Mucosa of descending colon (tissue), 3 donors: ENCODE measurements at regions not wholly inside any gene's neighbourhood (a gene's known extent, or its start where the extent isn't known, plus 50 kb on each side); places are given as distances from the start of the nearest gene placed in this dataset.

Source experiments
- ATAC-seq: fragments of 200-7000 bp; cut with Tn5 transposase; one replicate; pipeline ENCODE4 v1.9.1; 2020; ENCODE audit warnings: mild to moderate bottlenecking, moderate library complexity
- DNase-seq, 3 donors: peaks; one replicate each; pipeline ENCODE4 v3.0.0-alpha.2; 2020
- H3K36me3 ChIP-seq: fragments of 200-600 bp; one replicate; pipeline ENCODE4 v1.8.0; 2021; ENCODE audit warnings: low read depth, mild to moderate bottlenecking
- H3K4me1 ChIP-seq: fragments of 200-600 bp; one replicate; pipeline ENCODE4 v1.8.0; 2021; ENCODE audit warnings: low read depth, mild to moderate bottlenecking
- H3K4me3 ChIP-seq: fragments of 200-600 bp; one replicate; pipeline ENCODE4 v1.8.0; 2021; ENCODE audit warnings: mild to moderate bottlenecking
- H3K9me3 ChIP-seq: fragments of 200-600 bp; one replicate; pipeline ENCODE4 v1.8.0; 2021; ENCODE audit warnings: mild to moderate bottlenecking
- intact Hi-C, 2 donors: fragments of 100-400 bp; cut with DNase I in 1 of 2; cut with micrococcal nuclease in 1 of 2; formaldehyde crosslinking; loops; one replicate each; pipeline versions ENCODE4 v1.11.0 to v1.11.1; 2022; cut with DNase I, micrococcal nuclease
- TF ChIP-seq, protein P1 (sequence below): fragments of 200-600 bp; IDR thresholded peaks from one replicate; pipeline ENCODE4 v1.8.0; 2022; ENCODE audit warnings: antibody characterized with exemption, mild to moderate bottlenecking
- donor health status: DM: no; HTN: no; CAD: no; lungs with moderate emphysema.
- donor health status: DM: no; HTN: no; CAD: no.
- donor health status: DM: no; HTN: yes; CAD: no.

DNA sequence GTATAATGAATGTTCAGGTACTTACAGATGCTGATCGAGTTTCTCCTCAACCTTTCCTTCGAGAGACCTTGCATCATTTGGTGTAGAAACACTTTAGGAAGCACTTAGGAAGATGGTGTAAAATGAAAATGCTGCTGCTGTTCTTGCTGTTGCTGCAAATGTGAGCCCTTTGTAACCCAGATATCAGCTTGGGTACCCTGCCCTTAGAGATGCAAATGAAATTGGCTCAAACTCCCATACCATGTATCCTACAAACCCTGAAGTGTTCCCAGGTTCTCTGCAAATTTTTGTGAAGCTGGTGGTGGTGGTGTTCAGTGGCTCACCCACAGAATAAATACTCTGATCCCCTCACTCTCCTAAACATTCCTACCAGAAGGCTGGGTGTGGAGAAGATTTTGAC is 130.8 kb downstream of the SLC25A47 start:
- DNase-seq, result no peak
- TF ChIP-seq, protein P1, sequence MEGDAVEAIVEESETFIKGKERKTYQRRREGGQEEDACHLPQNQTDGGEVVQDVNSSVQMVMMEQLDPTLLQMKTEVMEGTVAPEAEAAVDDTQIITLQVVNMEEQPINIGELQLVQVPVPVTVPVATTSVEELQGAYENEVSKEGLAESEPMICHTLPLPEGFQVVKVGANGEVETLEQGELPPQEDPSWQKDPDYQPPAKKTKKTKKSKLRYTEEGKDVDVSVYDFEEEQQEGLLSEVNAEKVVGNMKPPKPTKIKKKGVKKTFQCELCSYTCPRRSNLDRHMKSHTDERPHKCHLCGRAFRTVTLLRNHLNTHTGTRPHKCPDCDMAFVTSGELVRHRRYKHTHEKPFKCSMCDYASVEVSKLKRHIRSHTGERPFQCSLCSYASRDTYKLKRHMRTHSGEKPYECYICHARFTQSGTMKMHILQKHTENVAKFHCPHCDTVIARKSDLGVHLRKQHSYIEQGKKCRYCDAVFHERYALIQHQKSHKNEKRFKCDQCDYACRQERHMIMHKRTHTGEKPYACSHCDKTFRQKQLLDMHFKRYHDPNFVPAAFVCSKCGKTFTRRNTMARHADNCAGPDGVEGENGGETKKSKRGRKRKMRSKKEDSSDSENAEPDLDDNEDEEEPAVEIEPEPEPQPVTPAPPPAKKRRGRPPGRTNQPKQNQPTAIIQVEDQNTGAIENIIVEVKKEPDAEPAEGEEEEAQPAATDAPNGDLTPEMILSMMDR, result no peak

DNA sequence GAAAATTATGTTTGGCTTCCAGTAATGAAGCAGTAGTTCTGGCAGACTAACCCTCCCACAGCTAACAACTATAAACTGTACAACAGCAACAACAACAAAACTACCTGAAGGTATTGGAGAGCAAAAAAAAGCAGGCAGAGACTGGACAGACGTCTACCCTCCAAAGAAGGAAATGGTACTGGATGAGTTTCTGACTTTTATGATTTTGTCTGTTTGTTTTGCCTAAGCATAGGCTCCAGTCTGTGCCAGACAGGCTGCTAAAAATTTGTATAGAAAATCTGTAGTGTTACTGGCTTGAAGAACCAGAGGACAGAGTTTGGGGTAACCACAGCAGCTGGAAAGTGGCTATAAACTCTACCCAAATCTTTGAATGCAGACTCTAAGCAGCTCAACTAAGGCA is 131.3 kb downstream of the SLC25A47 start:
- ATAC-seq (peak; percentile 71), DNase-seq (no peak)
- no peak overlapping the region for H3K4me3 ChIP-seq
- TF ChIP-seq, protein P1, result no peak
- intact Hi-C loops, result no loop called here
- no peaks in the 10 kb centered on the region for H3K36me3 ChIP-seq
- H3K4me1 ChIP-seq, result no peaks in the 10 kb centered on the region
- H3K9me3 ChIP-seq, result no peaks in the 10 kb centered on the region

More for the DNA sequence above, 130.8 kb downstream of the SLC25A47 start:
- Histone ChIP-seq H3K9me3 (no peaks in the 10 kb centered on the region), H3K36me3 (no peaks in the 10 kb centered on the region), H3K4me3 (no peak overlapping the region), H3K4me1 (no peaks in the 10 kb centered on the region)
- ATAC-seq, result no peak
- intact Hi-C loops, result no loop called here

DNA sequence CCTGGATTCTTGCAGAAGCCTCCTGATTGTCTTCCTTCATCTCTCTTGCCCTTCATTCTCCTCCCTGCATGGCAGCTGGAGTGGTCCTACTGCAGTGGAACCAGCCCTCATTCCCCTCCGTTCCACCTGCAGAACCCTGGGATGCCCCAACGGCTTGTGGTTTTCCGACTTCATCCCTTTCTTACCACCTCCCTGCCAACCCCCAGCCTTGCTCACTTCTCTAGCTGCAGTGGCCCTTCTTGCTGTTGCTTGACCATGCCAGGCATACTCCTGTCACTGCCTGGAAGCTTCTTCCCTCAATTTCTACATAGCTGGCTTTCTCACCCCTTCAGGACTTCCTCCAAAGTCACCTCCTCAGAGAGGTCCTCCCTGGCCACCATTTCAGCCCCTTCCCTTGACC is 123.3 kb downstream of the BEGAIN start:
- DNase-seq, result no peak
- Histone ChIP-seq H3K4me3 (no peak overlapping the region), H3K9me3 (no peaks in the 10 kb centered on the region), H3K36me3 (no peaks in the 10 kb centered on the region), H3K4me1 (no peaks in the 10 kb centered on the region)
- TF ChIP-seq, protein P1, result no peak
- ATAC-seq, result no peak
- intact Hi-C loops, result no loop called here

DNA sequence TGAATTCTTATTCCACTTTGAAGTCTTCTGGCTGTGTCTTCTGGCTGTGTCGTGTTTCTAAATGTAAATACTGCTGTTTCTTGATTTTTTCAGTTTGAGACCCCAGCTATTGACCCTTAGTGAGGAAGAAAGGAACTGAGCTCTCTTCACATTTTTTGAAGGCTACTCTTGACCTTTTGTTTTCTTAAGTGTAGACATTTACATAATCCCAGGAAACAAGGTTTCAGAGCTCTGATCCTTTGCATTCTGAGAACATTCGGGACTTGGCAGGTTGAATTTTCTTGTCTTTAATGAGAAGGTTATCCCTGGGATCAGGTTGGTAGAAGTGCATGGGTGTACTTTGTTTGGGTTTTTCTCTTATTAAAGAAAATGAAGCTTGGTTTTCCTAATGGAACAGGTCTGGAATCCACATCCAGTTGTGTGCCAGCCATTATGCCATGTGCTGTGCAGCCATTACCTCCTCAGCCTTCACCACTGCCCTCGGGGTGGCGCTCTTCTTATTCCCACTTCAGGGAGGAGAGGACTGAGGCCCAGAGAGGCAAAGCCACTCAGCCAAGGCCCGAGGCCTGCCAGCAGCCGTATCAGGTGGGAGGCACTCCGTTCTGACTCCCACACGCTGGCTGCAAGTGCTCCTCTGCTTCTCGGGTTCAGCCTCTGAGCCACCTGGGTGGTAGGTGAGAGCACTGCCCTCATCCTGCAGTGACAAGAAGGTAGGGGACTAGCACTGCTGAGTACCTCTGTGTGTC is 120.9 kb downstream of the BEGAIN start:
- Histone ChIP-seq H3K4me3 (no peak overlapping the region), H3K4me1 (no peaks in the 10 kb centered on the region), H3K36me3 (no peaks in the 10 kb centered on the region), H3K9me3 (no peaks in the 10 kb centered on the region)
- intact Hi-C loops, result no loop called here
- DNase-seq (no peak), ATAC-seq (no peak)
- TF ChIP-seq, protein P1, result no peak

DNA sequence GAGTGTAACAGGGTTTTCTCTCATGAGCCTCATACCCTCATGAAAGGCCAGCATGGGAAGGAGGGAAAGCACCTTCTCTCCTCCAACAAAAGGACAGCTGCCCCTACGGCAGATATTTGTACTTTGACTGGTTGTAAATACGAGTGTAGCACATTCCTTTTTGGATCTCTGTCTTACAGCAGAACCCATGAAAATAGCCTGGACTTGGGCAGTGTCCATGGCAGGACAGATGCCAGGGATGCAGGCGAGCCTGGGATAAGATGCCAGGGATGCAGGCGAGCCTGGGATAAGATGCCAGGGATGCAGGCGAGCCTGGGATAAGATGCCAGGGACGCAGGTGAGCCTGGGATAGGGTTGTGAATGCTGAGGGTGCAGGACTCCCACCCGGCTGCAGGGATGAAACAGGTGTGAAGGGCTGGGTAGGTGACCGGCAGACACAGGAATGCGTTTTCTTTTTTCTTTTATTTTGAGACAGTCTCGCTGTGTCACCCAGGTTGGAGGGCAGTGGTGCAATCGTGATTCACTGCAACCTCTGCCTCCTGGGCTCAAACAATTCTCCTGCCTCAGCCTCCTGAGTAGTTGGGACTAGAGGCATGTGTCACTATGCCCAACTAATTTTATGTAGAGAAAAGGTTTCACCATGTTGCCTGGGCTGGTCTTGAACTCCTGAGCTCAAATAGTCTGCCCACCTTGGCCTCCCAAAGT is 120.0 kb downstream of the BEGAIN start:
- TF ChIP-seq, protein P1, result no peak
- H3K36me3 ChIP-seq, result no peaks in the 10 kb centered on the region
- ATAC-seq (no peak), DNase-seq (no peak)
- intact Hi-C loops, result no loop called here
- no peaks in the 10 kb centered on the region for H3K9me3 ChIP-seq
- H3K4me3 ChIP-seq, result no peak overlapping the region
- no peaks in the 10 kb centered on the region for H3K4me1 ChIP-seq
